NT2/D1 (cell line): ENCODE measurements at regions not wholly inside any gene's neighbourhood (a gene's known extent, or its start where the extent isn't known, plus 50 kb on each side); places are given as distances from the start of the nearest gene placed in this dataset.

ENCODE experiments used
- YY1 ChIP-seq: IDR thresholded peaks from 2 replicates; pipeline ENCODE4 v1.6.1; 2011; ENCODE audit not compliant: insufficient read length, insufficient read depth
- ZNF274 ChIP-seq: IDR thresholded peaks from 2 replicates; pipeline ENCODE4 v1.6.1; 2011; ENCODE audit warnings: mild to moderate bottlenecking, low read depth, low read length

- TF ChIP-seq ZNF274 = no peak
- TF ChIP-seq YY1 = no peak
Measured at GRCh38 chr4:91851456-91851855, 452.3 kb upstream of the GRID2 start.
